ENCODE measurements at regions not wholly inside any gene's neighbourhood (a gene's known extent, or its start where the extent isn't known, plus 50 kb on each side); places are given as distances from the start of the nearest gene placed in this dataset.

DNA sequence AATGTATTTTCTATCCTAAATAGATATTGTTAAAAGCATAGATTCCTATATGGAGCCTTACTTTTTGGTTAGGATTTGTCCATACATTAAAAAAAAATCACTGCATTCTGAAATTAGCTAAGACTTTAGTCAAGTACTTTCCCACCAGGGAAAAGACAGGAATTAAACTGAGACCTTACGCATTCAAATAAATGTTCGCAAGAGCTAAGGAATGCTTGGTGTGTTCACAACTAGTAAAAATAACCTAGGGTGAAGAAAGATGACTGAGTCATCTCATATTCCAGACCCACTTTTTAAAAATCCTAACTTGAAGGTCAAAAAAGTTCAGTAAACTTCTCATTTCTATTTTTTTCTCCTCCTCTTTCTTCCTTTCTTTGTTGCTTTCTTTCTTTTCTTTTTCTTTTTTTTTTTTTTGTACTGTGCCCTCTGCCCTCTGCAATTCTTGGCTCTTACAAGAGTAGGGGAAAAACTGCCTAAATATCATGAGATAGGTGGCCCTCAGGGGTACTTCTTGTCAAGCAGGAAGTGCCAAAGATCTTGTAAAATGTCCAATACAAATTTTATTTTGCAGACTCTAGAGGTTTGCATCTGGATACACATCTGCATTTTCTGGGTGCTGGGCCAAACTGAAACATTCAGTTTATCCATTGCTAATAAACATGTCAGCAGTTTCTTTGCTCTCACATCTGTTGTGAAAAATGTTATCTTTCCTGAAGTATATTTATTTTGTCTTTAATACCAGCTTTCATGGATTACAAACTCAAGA lies 121.4 kb upstream of the GORAB start:
- TF ChIP-seq, protein P1, sequence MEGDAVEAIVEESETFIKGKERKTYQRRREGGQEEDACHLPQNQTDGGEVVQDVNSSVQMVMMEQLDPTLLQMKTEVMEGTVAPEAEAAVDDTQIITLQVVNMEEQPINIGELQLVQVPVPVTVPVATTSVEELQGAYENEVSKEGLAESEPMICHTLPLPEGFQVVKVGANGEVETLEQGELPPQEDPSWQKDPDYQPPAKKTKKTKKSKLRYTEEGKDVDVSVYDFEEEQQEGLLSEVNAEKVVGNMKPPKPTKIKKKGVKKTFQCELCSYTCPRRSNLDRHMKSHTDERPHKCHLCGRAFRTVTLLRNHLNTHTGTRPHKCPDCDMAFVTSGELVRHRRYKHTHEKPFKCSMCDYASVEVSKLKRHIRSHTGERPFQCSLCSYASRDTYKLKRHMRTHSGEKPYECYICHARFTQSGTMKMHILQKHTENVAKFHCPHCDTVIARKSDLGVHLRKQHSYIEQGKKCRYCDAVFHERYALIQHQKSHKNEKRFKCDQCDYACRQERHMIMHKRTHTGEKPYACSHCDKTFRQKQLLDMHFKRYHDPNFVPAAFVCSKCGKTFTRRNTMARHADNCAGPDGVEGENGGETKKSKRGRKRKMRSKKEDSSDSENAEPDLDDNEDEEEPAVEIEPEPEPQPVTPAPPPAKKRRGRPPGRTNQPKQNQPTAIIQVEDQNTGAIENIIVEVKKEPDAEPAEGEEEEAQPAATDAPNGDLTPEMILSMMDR (IDR thresholded peaks at IDR 0.05): no peak
- no peak for TF ChIP-seq POLR2A (IDR thresholded peaks at IDR 0.05)

All from lower leg skin (tissue), 3 donors.